H9 (cell line): ENCODE measurements at regions not wholly inside any gene's neighbourhood (a gene's known extent, or its start where the extent isn't known, plus 50 kb on each side); places are given as distances from the start of the nearest gene placed in this dataset.
A peak's percentile ranks its signal among the peaks of the same experiment; 100 is the strongest.

Experiments
- DNase-seq: peaks from one replicate; pipeline ENCODE4 v3.0.0-alpha.2; 2017
- H2AFZ ChIP-seq: one replicate; pipeline ENCODE4 v1.6.1; 2013; ENCODE audit warnings: mild to moderate bottlenecking, low read length, control low read depth, moderate library complexity
- H2AK5ac ChIP-seq: 2 replicates; pipeline ENCODE4 v1.6.1; 2013; ENCODE audit warnings: low read length, control low read depth, mixed read lengths; ENCODE audit not compliant: insufficient read length
- H2BK120ac ChIP-seq: one replicate; pipeline ENCODE4 v1.6.1; 2013; ENCODE audit warnings: low read depth, mild to moderate bottlenecking, low read length, control low read depth, inconsistent platforms; ENCODE audit not compliant: poor library complexity, severe bottlenecking
- H2BK12ac ChIP-seq: 2 replicates; pipeline ENCODE4 v1.6.1; 2013; ENCODE audit warnings: low read length, control low read depth, mixed read lengths, low read depth; ENCODE audit not compliant: insufficient read length
- H2BK15ac ChIP-seq: 2 replicates; pipeline ENCODE4 v1.6.1; 2013; ENCODE audit warnings: low read depth, low read length, control low read depth
- H2BK20ac ChIP-seq: one replicate; pipeline ENCODE4 v1.6.1; 2013; ENCODE audit warnings: low read depth, mild to moderate bottlenecking, low read length, control low read depth, inconsistent platforms; ENCODE audit not compliant: poor library complexity, severe bottlenecking
- H2BK5ac ChIP-seq: 2 replicates; pipeline ENCODE4 v1.6.1; 2013; ENCODE audit warnings: low read length, control low read depth, mixed read lengths; ENCODE audit not compliant: insufficient read length
- H3K14ac ChIP-seq: 2 replicates; pipeline ENCODE4 v1.6.1; 2013; ENCODE audit warnings: low read length, control low read depth; ENCODE audit not compliant: insufficient read depth
- H3K18ac ChIP-seq: 2 replicates; pipeline ENCODE4 v1.6.1; 2013; ENCODE audit warnings: low read depth, mild to moderate bottlenecking, mixed read lengths, low read length, control low read depth; ENCODE audit not compliant: insufficient read length
- H3K23ac ChIP-seq: 2 replicates; pipeline ENCODE4 v1.6.1; 2013; ENCODE audit warnings: low read length, control low read depth, mixed read lengths, low read depth; ENCODE audit not compliant: insufficient read length
- H3K23me2 ChIP-seq: 2 replicates; pipeline ENCODE4 v1.6.1; 2013; ENCODE audit warnings: low read depth, mild to moderate bottlenecking, mixed read lengths, low read length, control low read depth; ENCODE audit not compliant: insufficient read length, poor library complexity, severe bottlenecking
- H3K27ac ChIP-seq: 2 replicates; pipeline ENCODE4 v1.5.1; 2013; ENCODE audit warnings: low read length, control low read depth, mixed read lengths, low read depth; ENCODE audit not compliant: insufficient read length
- H3K27me3 ChIP-seq: 2 replicates; pipeline ENCODE4 v1.6.1; 2013; ENCODE audit warnings: low read length, control low read depth, inconsistent platforms; ENCODE audit not compliant: insufficient read depth
- H3K4ac ChIP-seq: 2 replicates; pipeline ENCODE4 v1.6.1; 2013; ENCODE audit warnings: low read depth, mild to moderate bottlenecking, control low read depth, inconsistent platforms, low read length, moderate library complexity
- H3K4me1 ChIP-seq: 2 replicates; pipeline ENCODE4 v1.6.1; 2013; ENCODE audit warnings: low read length, control low read depth, inconsistent platforms; ENCODE audit not compliant: insufficient read depth
- H3K4me2 ChIP-seq: 2 replicates; pipeline ENCODE4 v1.6.1; 2013; ENCODE audit warnings: low read length, control low read depth, mixed read lengths; ENCODE audit not compliant: insufficient read length, insufficient read depth
- H3K56ac ChIP-seq: 2 replicates; pipeline ENCODE4 v1.6.1; 2013; ENCODE audit warnings: low read depth, mild to moderate bottlenecking, mixed read lengths, low read length, control low read depth; ENCODE audit not compliant: insufficient read length
- H3K79me1 ChIP-seq: 2 replicates; pipeline ENCODE4 v1.6.1; 2013; ENCODE audit warnings: low read depth, mild to moderate bottlenecking, moderate library complexity, low read length, control low read depth, inconsistent platforms; ENCODE audit not compliant: insufficient read depth, poor library complexity, severe bottlenecking
- H3K79me2 ChIP-seq: 2 replicates; pipeline ENCODE4 v1.6.1; 2013; ENCODE audit warnings: low read length, control low read depth, inconsistent platforms; ENCODE audit not compliant: insufficient read depth
- H3K9ac ChIP-seq: 2 replicates; pipeline ENCODE4 v1.6.1; 2013; ENCODE audit warnings: low read length, control low read depth, mixed read lengths; ENCODE audit not compliant: insufficient read length; ENCODE audit errors: extremely low read depth
- H3K9me3 ChIP-seq: one replicate; pipeline ENCODE4 v1.6.1; 2013; ENCODE audit warnings: low read depth, low read length, inconsistent platforms; ENCODE audit not compliant: control insufficient read depth
- H3T11ph ChIP-seq: one replicate; pipeline ENCODE4 v1.6.1; 2013; ENCODE audit warnings: mild to moderate bottlenecking, low read length, control low read depth, inconsistent platforms
- H4K20me1 ChIP-seq: one replicate; pipeline ENCODE4 v1.6.1; 2013; ENCODE audit not compliant: control insufficient read depth, insufficient read length, insufficient read depth
- H4K5ac ChIP-seq: 2 replicates; pipeline ENCODE4 v1.6.1; 2013; ENCODE audit warnings: low read depth, mild to moderate bottlenecking, mixed read lengths, low read length, control low read depth; ENCODE audit not compliant: insufficient read length
- H4K8ac ChIP-seq: replicated peaks from 2 replicates; pipeline ENCODE4 v1.6.1; 2013; ENCODE audit warnings: low read length, control low read depth, mixed read lengths, low read depth; ENCODE audit not compliant: insufficient read length
- H4K91ac ChIP-seq: 2 replicates; pipeline ENCODE4 v1.6.1; 2013; ENCODE audit warnings: low read depth, mild to moderate bottlenecking, moderate library complexity, mixed read lengths, low read length, control low read depth; ENCODE audit not compliant: insufficient read length
- H3K27ac Mint-ChIP-seq, 3 experiments: 2 replicates in 2 of 3; 3 replicates in 1 of 3; pipeline ENCODE4 v1.8.0; 2020 to 2021; ENCODE audit warnings: mixed read lengths in 3 of 3, mild to moderate bottlenecking in 1 of 3, moderate library complexity in 1 of 3
- H3K27me3 Mint-ChIP-seq: 2 replicates; pipeline ENCODE4 v1.8.0; 2021; ENCODE audit warnings: low read depth, mild to moderate bottlenecking, moderate library complexity, mixed read lengths
- H3K36me3 Mint-ChIP-seq, 3 experiments: 2 replicates in 2 of 3; 3 replicates in 1 of 3; pipeline ENCODE4 v1.8.0; 2020 to 2021; ENCODE audit warnings: low read depth in 3 of 3, mixed read lengths in 3 of 3; ENCODE audit not compliant: insufficient read depth in 1 of 3
- H3K4me1 Mint-ChIP-seq, 2 experiments: 2 replicates each; pipeline ENCODE4 v1.8.0; 2020; ENCODE audit warnings: mixed read lengths in 2 of 2
- H3K4me3 Mint-ChIP-seq, 2 experiments: 2 replicates in 1 of 2; 3 replicates in 1 of 2; pipeline ENCODE4 v1.8.0; 2020 to 2021; ENCODE audit warnings: mild to moderate bottlenecking in 2 of 2, mixed read lengths in 2 of 2, moderate library complexity in 1 of 2
- H3K9me3 Mint-ChIP-seq, 2 experiments: 2 replicates in 1 of 2; 3 replicates in 1 of 2; pipeline ENCODE4 v1.8.0; 2020; ENCODE audit warnings: mild to moderate bottlenecking in 2 of 2, mixed read lengths in 2 of 2, moderate library complexity in 1 of 2
- WGBS: extraction: QIAGEN DNeasy Blood & Tissue Kit; methylation state at CpG from one replicate; pipeline ENCODE4 v1.1.7; 2013; ENCODE audit warnings: missing lambda C conversion rate, low lambda C conversion rate, mixed read lengths; ENCODE audit not compliant: insufficient read length; ENCODE audit errors: extremely low coverage; 5-methylcytosine and 5-hydroxymethylcytosine counted together
- TF ChIP-seq, protein P1 (sequence below): fragments of 200-600 bp; sonication (generic); conservative IDR thresholded peaks from 3 replicates; pipeline ENCODE4 v1.8.0; 2021; ENCODE audit warnings: antibody characterized with exemption, mild to moderate bottlenecking

GRCh38 chr5:1594357-1595106 is 70.8 kb upstream of the LPCAT1 start:
- Histone ChIP-seq H3K56ac (no peak overlapping the region), H4K91ac (no peak overlapping the region), H3K4me2 (peak overlapping the region; percentile 20), H3K27me3 (no peaks in the 10 kb centered on the region), H2BK15ac (no peak overlapping the region), H2BK5ac (no peak overlapping the region), H3K27ac (no peak overlapping the region), H3K4ac (no peak overlapping the region; the same call in 1 of the 2 replicates), H3K9me3 (no peaks in the 10 kb centered on the region), H2BK12ac (no peak overlapping the region), H2AFZ (no peak overlapping the region), H3K14ac (peak overlapping the region; percentile 58; the same call in 1 of the 2 replicates), H3K9ac (no peak overlapping the region), H3K79me2 (no peaks in the 10 kb centered on the region), H3K23ac (no peak overlapping the region), H3K18ac (peak overlapping the region; percentile 73), H4K5ac (no peak overlapping the region), H3K23me2 (no peaks in the 10 kb centered on the region), H3K79me1 (no peaks in the 10 kb centered on the region), H2AK5ac (no peak overlapping the region), H3T11ph (no peak overlapping the region), H2BK20ac (no peak overlapping the region), H4K20me1 (no peaks in the 10 kb centered on the region), H3K4me1 (no peaks in the 10 kb centered on the region), H4K8ac (no peak overlapping the region), H2BK120ac (no peak overlapping the region)
- TF ChIP-seq, protein P1, sequence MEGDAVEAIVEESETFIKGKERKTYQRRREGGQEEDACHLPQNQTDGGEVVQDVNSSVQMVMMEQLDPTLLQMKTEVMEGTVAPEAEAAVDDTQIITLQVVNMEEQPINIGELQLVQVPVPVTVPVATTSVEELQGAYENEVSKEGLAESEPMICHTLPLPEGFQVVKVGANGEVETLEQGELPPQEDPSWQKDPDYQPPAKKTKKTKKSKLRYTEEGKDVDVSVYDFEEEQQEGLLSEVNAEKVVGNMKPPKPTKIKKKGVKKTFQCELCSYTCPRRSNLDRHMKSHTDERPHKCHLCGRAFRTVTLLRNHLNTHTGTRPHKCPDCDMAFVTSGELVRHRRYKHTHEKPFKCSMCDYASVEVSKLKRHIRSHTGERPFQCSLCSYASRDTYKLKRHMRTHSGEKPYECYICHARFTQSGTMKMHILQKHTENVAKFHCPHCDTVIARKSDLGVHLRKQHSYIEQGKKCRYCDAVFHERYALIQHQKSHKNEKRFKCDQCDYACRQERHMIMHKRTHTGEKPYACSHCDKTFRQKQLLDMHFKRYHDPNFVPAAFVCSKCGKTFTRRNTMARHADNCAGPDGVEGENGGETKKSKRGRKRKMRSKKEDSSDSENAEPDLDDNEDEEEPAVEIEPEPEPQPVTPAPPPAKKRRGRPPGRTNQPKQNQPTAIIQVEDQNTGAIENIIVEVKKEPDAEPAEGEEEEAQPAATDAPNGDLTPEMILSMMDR, result peak; percentile 69
- no peaks in the 10 kb centered on the region for H3K27me3 Mint-ChIP-seq
- DNase-seq, result peak; percentile 92
- WGBS, result no CpG with 5 or more reads among the region's 78 CpGs
- H3K4me3 Mint-ChIP-seq, result peak overlapping the region; percentile 83 to 84
- no peaks in the 10 kb centered on the region for H3K9me3 Mint-ChIP-seq
- H3K4me1 Mint-ChIP-seq, result peaks cover 26 to 35% of the 10 kb centered on the region in 2 experiments
- H3K36me3 Mint-ChIP-seq, result peaks cover 5 to 39% (median 25%) of the 10 kb centered on the region in 3 experiments; a peak in 6 of 7 replicates
- H3K27ac Mint-ChIP-seq, result no peak overlapping the region
